WTC11 (cell line): ENCODE measurements at regions not wholly inside any gene's neighbourhood (a gene's known extent, or its start where the extent isn't known, plus 50 kb on each side); places are given as distances from the start of the nearest gene placed in this dataset.

Source experiments
- AFF4 ChIP-seq: sonication (generic); formaldehyde crosslinking; IDR thresholded peaks from 2 replicates; pipeline ENCODE4 v1.8.1; 2023; ENCODE audit warnings: mild to moderate bottlenecking, missing genetic modification reagents, borderline replicate concordance
- IRF1 ChIP-seq: sonication (generic); formaldehyde crosslinking; IDR thresholded peaks from 2 replicates; pipeline ENCODE4 v1.8.0; 2023; ENCODE audit warnings: missing genetic modification reagents
- STAT6 ChIP-seq: sonication (generic); formaldehyde crosslinking; conservative IDR thresholded peaks from 2 replicates; pipeline ENCODE4 v1.8.1; 2023; ENCODE audit warnings: mild to moderate bottlenecking, low read depth, missing genetic modification reagents, moderate library complexity
- TF ChIP-seq, protein P1 (sequence below): sonication (generic); formaldehyde crosslinking; IDR thresholded peaks from 2 replicates; pipeline ENCODE4 v1.8.1; 2023; ENCODE audit warnings: mild to moderate bottlenecking, missing genetic modification reagents, moderate library complexity
- TF ChIP-seq, protein P2 (sequence below): fragments of 200-600 bp; IDR thresholded peaks from 2 replicates; pipeline ENCODE4 v1.8.0; 2022; ENCODE audit warnings: antibody characterized with exemption
- TF ChIP-seq, protein P3 (sequence below): sonication (generic); formaldehyde crosslinking; conservative IDR thresholded peaks from 2 replicates; pipeline ENCODE4 v1.8.1; 2022; ENCODE audit warnings: mild to moderate bottlenecking, missing genetic modification reagents
- TF ChIP-seq, protein P4 (sequence below): sonication (generic); formaldehyde crosslinking; IDR thresholded peaks from 2 replicates; pipeline ENCODE4 v1.8.0; 2022; ENCODE audit warnings: mild to moderate bottlenecking, missing genetic modification reagents
- TF ChIP-seq, protein P5 (sequence below): sonication (generic); formaldehyde crosslinking; IDR thresholded peaks from 2 replicates; pipeline ENCODE4 v1.8.1; 2022; ENCODE audit warnings: missing genetic modification reagents, borderline replicate concordance
- TF ChIP-seq, protein P6 (sequence below): fragments of 250-450 bp; sonication (Bioruptor Pico); IDR thresholded peaks from 2 replicates; pipeline ENCODE4 v1.9.0; 2021; ENCODE audit warnings: mild to moderate bottlenecking, borderline replicate concordance

GRCh38 chr22:49134076-49134475 is 693.6 kb downstream of the BRD1 start:
- no peak for TF ChIP-seq AFF4 (CRISPR knock-in tag)
- TF ChIP-seq, protein P1, sequence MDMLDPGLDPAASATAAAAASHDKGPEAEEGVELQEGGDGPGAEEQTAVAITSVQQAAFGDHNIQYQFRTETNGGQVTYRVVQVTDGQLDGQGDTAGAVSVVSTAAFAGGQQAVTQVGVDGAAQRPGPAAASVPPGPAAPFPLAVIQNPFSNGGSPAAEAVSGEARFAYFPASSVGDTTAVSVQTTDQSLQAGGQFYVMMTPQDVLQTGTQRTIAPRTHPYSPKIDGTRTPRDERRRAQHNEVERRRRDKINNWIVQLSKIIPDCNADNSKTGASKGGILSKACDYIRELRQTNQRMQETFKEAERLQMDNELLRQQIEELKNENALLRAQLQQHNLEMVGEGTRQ (CRISPR knock-in tag), result no peak
- TF ChIP-seq, protein P2, sequence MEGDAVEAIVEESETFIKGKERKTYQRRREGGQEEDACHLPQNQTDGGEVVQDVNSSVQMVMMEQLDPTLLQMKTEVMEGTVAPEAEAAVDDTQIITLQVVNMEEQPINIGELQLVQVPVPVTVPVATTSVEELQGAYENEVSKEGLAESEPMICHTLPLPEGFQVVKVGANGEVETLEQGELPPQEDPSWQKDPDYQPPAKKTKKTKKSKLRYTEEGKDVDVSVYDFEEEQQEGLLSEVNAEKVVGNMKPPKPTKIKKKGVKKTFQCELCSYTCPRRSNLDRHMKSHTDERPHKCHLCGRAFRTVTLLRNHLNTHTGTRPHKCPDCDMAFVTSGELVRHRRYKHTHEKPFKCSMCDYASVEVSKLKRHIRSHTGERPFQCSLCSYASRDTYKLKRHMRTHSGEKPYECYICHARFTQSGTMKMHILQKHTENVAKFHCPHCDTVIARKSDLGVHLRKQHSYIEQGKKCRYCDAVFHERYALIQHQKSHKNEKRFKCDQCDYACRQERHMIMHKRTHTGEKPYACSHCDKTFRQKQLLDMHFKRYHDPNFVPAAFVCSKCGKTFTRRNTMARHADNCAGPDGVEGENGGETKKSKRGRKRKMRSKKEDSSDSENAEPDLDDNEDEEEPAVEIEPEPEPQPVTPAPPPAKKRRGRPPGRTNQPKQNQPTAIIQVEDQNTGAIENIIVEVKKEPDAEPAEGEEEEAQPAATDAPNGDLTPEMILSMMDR, result no peak
- TF ChIP-seq, protein P3, sequence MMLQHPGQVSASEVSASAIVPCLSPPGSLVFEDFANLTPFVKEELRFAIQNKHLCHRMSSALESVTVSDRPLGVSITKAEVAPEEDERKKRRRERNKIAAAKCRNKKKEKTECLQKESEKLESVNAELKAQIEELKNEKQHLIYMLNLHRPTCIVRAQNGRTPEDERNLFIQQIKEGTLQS (CRISPR knock-in tag), result no peak
- TF ChIP-seq, protein P4, sequence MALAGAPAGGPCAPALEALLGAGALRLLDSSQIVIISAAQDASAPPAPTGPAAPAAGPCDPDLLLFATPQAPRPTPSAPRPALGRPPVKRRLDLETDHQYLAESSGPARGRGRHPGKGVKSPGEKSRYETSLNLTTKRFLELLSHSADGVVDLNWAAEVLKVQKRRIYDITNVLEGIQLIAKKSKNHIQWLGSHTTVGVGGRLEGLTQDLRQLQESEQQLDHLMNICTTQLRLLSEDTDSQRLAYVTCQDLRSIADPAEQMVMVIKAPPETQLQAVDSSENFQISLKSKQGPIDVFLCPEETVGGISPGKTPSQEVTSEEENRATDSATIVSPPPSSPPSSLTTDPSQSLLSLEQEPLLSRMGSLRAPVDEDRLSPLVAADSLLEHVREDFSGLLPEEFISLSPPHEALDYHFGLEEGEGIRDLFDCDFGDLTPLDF (CRISPR knock-in tag), result no peak
- TF ChIP-seq, protein P5, sequence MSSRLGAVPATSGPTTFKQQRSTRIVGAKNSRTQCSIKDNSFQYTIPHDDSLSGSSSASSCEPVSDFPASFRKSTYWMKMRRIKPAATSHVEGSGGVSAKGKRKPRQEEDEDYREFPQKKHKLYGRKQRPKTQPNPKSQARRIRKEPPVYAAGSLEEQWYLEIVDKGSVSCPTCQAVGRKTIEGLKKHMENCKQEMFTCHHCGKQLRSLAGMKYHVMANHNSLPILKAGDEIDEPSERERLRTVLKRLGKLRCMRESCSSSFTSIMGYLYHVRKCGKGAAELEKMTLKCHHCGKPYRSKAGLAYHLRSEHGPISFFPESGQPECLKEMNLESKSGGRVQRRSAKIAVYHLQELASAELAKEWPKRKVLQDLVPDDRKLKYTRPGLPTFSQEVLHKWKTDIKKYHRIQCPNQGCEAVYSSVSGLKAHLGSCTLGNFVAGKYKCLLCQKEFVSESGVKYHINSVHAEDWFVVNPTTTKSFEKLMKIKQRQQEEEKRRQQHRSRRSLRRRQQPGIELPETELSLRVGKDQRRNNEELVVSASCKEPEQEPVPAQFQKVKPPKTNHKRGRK (CRISPR knock-in tag), result no peak
- TF ChIP-seq IRF1, result no peak
- TF ChIP-seq, protein P6, sequence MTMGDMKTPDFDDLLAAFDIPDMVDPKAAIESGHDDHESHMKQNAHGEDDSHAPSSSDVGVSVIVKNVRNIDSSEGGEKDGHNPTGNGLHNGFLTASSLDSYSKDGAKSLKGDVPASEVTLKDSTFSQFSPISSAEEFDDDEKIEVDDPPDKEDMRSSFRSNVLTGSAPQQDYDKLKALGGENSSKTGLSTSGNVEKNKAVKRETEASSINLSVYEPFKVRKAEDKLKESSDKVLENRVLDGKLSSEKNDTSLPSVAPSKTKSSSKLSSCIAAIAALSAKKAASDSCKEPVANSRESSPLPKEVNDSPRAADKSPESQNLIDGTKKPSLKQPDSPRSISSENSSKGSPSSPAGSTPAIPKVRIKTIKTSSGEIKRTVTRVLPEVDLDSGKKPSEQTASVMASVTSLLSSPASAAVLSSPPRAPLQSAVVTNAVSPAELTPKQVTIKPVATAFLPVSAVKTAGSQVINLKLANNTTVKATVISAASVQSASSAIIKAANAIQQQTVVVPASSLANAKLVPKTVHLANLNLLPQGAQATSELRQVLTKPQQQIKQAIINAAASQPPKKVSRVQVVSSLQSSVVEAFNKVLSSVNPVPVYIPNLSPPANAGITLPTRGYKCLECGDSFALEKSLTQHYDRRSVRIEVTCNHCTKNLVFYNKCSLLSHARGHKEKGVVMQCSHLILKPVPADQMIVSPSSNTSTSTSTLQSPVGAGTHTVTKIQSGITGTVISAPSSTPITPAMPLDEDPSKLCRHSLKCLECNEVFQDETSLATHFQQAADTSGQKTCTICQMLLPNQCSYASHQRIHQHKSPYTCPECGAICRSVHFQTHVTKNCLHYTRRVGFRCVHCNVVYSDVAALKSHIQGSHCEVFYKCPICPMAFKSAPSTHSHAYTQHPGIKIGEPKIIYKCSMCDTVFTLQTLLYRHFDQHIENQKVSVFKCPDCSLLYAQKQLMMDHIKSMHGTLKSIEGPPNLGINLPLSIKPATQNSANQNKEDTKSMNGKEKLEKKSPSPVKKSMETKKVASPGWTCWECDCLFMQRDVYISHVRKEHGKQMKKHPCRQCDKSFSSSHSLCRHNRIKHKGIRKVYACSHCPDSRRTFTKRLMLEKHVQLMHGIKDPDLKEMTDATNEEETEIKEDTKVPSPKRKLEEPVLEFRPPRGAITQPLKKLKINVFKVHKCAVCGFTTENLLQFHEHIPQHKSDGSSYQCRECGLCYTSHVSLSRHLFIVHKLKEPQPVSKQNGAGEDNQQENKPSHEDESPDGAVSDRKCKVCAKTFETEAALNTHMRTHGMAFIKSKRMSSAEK, result no peak
- no peak for TF ChIP-seq STAT6 (CRISPR knock-in tag)
